Thyroid gland (tissue), 4 donors: ENCODE measurements at regions not wholly inside any gene's neighbourhood (a gene's known extent, or its start where the extent isn't known, plus 50 kb on each side); places are given as distances from the start of the nearest gene placed in this dataset.

Source experiments
- POLR2A ChIP-seq, 2 donors: fragments of 450-650 bp; IDR thresholded peaks; one replicate each; pipeline ENCODE4 v1.6.1; 2017; ENCODE audit warnings: antibody characterized with exemption in 2 of 2, mild to moderate bottlenecking in 2 of 2, moderate library complexity in 1 of 2
- TF ChIP-seq, protein P1 (sequence below), 6 experiments: fragments of 200-600 bp in 3 of 6; fragments of 450-650 bp in 3 of 6; sonication (generic) in 3 of 6; IDR thresholded peaks; one replicate each; pipeline ENCODE4 v1.5.1; 2016 to 2019; ENCODE audit warnings: antibody characterized with exemption in 6 of 6, mild to moderate bottlenecking in 2 of 6, inconsistent platforms in 1 of 6, moderate library complexity in 1 of 6

DNA sequence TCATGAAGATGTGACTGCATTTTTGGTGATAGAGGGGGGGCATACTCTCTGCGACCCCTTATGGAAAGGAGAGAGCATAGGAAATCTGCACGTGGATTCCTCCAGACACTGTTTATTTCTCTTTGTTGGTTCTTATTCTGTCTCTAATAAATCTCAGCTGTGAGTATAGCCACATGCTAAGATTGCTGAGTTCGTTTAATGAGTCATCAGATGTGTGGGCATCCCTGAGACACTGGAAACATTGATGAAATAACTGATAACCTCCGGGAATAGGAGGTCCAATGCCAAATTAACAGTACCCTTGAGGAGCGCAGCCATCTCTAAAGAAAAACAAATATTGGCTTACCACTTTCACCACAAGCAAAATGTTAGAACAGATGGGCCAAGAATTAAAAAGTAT, 880.2 kb upstream of the NEGR1 start:
- TF ChIP-seq, protein P1, sequence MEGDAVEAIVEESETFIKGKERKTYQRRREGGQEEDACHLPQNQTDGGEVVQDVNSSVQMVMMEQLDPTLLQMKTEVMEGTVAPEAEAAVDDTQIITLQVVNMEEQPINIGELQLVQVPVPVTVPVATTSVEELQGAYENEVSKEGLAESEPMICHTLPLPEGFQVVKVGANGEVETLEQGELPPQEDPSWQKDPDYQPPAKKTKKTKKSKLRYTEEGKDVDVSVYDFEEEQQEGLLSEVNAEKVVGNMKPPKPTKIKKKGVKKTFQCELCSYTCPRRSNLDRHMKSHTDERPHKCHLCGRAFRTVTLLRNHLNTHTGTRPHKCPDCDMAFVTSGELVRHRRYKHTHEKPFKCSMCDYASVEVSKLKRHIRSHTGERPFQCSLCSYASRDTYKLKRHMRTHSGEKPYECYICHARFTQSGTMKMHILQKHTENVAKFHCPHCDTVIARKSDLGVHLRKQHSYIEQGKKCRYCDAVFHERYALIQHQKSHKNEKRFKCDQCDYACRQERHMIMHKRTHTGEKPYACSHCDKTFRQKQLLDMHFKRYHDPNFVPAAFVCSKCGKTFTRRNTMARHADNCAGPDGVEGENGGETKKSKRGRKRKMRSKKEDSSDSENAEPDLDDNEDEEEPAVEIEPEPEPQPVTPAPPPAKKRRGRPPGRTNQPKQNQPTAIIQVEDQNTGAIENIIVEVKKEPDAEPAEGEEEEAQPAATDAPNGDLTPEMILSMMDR (IDR thresholded peaks at IDR 0.05), result no peak
- TF ChIP-seq POLR2A (IDR thresholded peaks at IDR 0.05), result no peak
